H1 (cell line): ENCODE measurements at regions not wholly inside any gene's neighbourhood (a gene's known extent, or its start where the extent isn't known, plus 50 kb on each side); places are given as distances from the start of the nearest gene placed in this dataset.
A peak's percentile ranks its signal among the peaks of the same experiment; 100 is the strongest.

Experiments used
- CTCF ChIA-PET: fragments of 300-600 bp; sonication (Branson Sonifier 250); formaldehyde crosslinking; loops from one replicate; lab custom pipeline; 2021; ENCODE audit not compliant: partially characterized antibody; lab: Charles Lee
- POLR2A ChIA-PET: fragments of 300-600 bp; sonication (Branson Sonifier 250); formaldehyde crosslinking; loops from one replicate; lab custom pipeline; 2021; ENCODE audit warnings: inconsistent platforms; ENCODE audit not compliant: partially characterized antibody; lab: Charles Lee
- DNase-seq, 2 experiments: peaks; one replicate each; pipeline versions ENCODE4 v3.0.0 to v3.0.0-alpha.2; 2010 to 2022; ENCODE audit warnings: low spot score in 2 of 2, low read depth in 1 of 2, mixed read lengths in 1 of 2
- FAIRE-seq: peaks from 2 replicates; lab custom pipeline; 2011; peaks lifted over from hg19 to GRCh38; lab: Jason Lieb, UNC
- H2AFZ ChIP-seq: 2 replicates; pipeline ENCODE4 v1.8.1; 2012; ENCODE audit warnings: low read length, inconsistent platforms
- H2AK5ac ChIP-seq: 2 replicates; pipeline ENCODE4 v1.6.1; 2013; ENCODE audit warnings: low read depth, low read length
- H2BK120ac ChIP-seq: replicated peaks from 2 replicates; pipeline ENCODE3; 2013; ENCODE audit warnings: low read depth, low read length, inconsistent platforms
- H2BK12ac ChIP-seq: 2 replicates; pipeline ENCODE4 v1.6.1; 2013; ENCODE audit warnings: low read depth, low read length
- H2BK15ac ChIP-seq: 2 replicates; pipeline ENCODE4 v1.6.1; 2013; ENCODE audit warnings: low read length
- H2BK20ac ChIP-seq: 2 replicates; pipeline ENCODE4 v1.6.1; 2013; ENCODE audit warnings: low read length
- H2BK5ac ChIP-seq: 2 replicates; pipeline ENCODE4 v1.6.1; 2013; ENCODE audit warnings: low read depth, low read length
- H3K14ac ChIP-seq: 2 replicates; pipeline ENCODE4 v1.6.1; 2013; ENCODE audit warnings: inconsistent platforms; ENCODE audit not compliant: insufficient read length
- H3K18ac ChIP-seq: 2 replicates; pipeline ENCODE4 v1.6.1; 2013; ENCODE audit warnings: low read length; ENCODE audit errors: extremely low read depth
- H3K23ac ChIP-seq: 2 replicates; pipeline ENCODE4 v1.6.1; 2013; ENCODE audit warnings: inconsistent platforms; ENCODE audit not compliant: insufficient read length
- H3K23me2 ChIP-seq: 2 replicates; pipeline ENCODE4 v1.6.1; 2013; ENCODE audit warnings: low read depth, low read length
- H3K27ac ChIP-seq: 2 replicates; pipeline ENCODE4 v1.6.1; 2011; ENCODE audit warnings: low read depth, low read length, inconsistent platforms
- H3K27me3 ChIP-seq, 4 experiments: replicated peaks in 1 of 4; 1 replicate in 1 of 4; 2 replicates in 3 of 4; pipeline versions ENCODE4 v1.6.1 to v1.8.1; 2011 to 2013; ENCODE audit warnings: low read length in 3 of 4, mild to moderate bottlenecking in 3 of 4, inconsistent platforms in 2 of 4, mixed read lengths in 2 of 4, moderate library complexity in 1 of 4; ENCODE audit not compliant: control insufficient read depth in 3 of 4, insufficient read depth in 3 of 4; ENCODE audit errors: extremely low read depth in 1 of 4
- H3K36me3 ChIP-seq, 4 experiments: 2 replicates each; pipeline versions ENCODE4 v1.6.1 to v1.8.1; 2011 to 2013; ENCODE audit warnings: mild to moderate bottlenecking in 4 of 4, low read length in 3 of 4, moderate library complexity in 2 of 4, control low read depth in 1 of 4, inconsistent platforms in 1 of 4; ENCODE audit not compliant: insufficient read depth in 4 of 4, control insufficient read depth in 2 of 4
- H3K4ac ChIP-seq: replicated peaks from 2 replicates; pipeline ENCODE3; 2013; ENCODE audit warnings: low read length, low read depth, mixed read lengths, inconsistent platforms; ENCODE audit not compliant: insufficient read length
- H3K4me1 ChIP-seq, 4 experiments: replicated peaks in 1 of 4; 1 replicate in 1 of 4; 2 replicates in 3 of 4; pipeline versions ENCODE4 v1.6.1 to v1.8.1; 2011 to 2013; ENCODE audit warnings: low read length in 3 of 4, inconsistent platforms in 2 of 4, mixed read lengths in 1 of 4; ENCODE audit not compliant: insufficient read depth in 4 of 4, control insufficient read depth in 3 of 4
- H3K4me2 ChIP-seq, 2 experiments: 2 replicates each; pipeline versions ENCODE4 v1.6.1 to v1.8.1; 2011 to 2013; ENCODE audit warnings: low read depth in 2 of 2, low read length in 2 of 2, control low read depth in 1 of 2, inconsistent platforms in 1 of 2, mild to moderate bottlenecking in 1 of 2; ENCODE audit not compliant: insufficient read depth in 1 of 2
- H3K4me3 ChIP-seq, 4 experiments: fragments of 200-600, 300-600 bp in 1 of 4; sonication (generic), shearing (Covaris generic), sonication (Bioruptor Twin) in 1 of 4; 2 replicates each; pipeline versions ENCODE4 v1.5.1 to v1.8.1; 2011 to 2016; ENCODE audit warnings: low read length in 4 of 4, low read depth in 3 of 4, control low read depth in 2 of 4, inconsistent platforms in 2 of 4, mild to moderate bottlenecking in 2 of 4, mixed read lengths in 1 of 4, moderate library complexity in 1 of 4; ENCODE audit not compliant: insufficient read depth in 2 of 4; ENCODE audit errors: extremely low read depth in 1 of 4
- H3K56ac ChIP-seq: replicated peaks from 2 replicates; pipeline ENCODE3; 2013; ENCODE audit warnings: low read depth, mild to moderate bottlenecking, mixed read lengths, low read length, inconsistent platforms; ENCODE audit not compliant: insufficient read length
- H3K79me1 ChIP-seq: 2 replicates; pipeline ENCODE4 v1.6.1; 2013; ENCODE audit warnings: low read depth, low read length, control low read depth
- H3K79me2 ChIP-seq, 2 experiments: 2 replicates each; pipeline versions ENCODE4 v1.6.1 to v1.8.1; 2012 to 2013; ENCODE audit warnings: low read length in 2 of 2, mild to moderate bottlenecking in 2 of 2, inconsistent platforms in 1 of 2; ENCODE audit not compliant: insufficient read depth in 2 of 2, control insufficient read depth in 1 of 2
- H3K9ac ChIP-seq, 4 experiments: replicated peaks in 1 of 4; 1 replicate in 1 of 4; 2 replicates in 3 of 4; pipeline versions ENCODE4 v1.6.1 to v1.8.1; 2011 to 2013; ENCODE audit warnings: low read depth in 3 of 4, low read length in 3 of 4, control low read depth in 2 of 4, mild to moderate bottlenecking in 2 of 4, moderate library complexity in 2 of 4, inconsistent platforms in 1 of 4; ENCODE audit errors: extremely low read depth in 1 of 4
- H3K9me3 ChIP-seq, 2 experiments: 2 replicates each; pipeline versions ENCODE4 v1.6.1 to v1.8.1; 2012 to 2013; ENCODE audit warnings: mild to moderate bottlenecking in 2 of 2, moderate library complexity in 2 of 2, control low read depth in 1 of 2, inconsistent platforms in 1 of 2, low read depth in 1 of 2, low read length in 1 of 2, mixed read lengths in 1 of 2; ENCODE audit not compliant: insufficient read depth in 2 of 2
- H4K20me1 ChIP-seq, 2 experiments: replicated peaks in 1 of 2; 2 replicates each; pipeline versions ENCODE3 to v1.8.1; 2011 to 2013; ENCODE audit warnings: inconsistent platforms in 2 of 2, low read length in 2 of 2, mild to moderate bottlenecking in 1 of 2; ENCODE audit not compliant: insufficient read depth in 2 of 2, control insufficient read depth in 1 of 2
- H4K5ac ChIP-seq: 2 replicates; pipeline ENCODE4 v1.6.1; 2013; ENCODE audit warnings: low read length, low read depth, mixed read lengths, inconsistent platforms; ENCODE audit not compliant: insufficient read length
- H4K8ac ChIP-seq: 2 replicates; pipeline ENCODE4 v1.8.0; 2013; ENCODE audit warnings: mild to moderate bottlenecking, moderate library complexity, low read length, inconsistent platforms; ENCODE audit not compliant: insufficient read depth; ENCODE audit errors: extremely low read depth
- H4K91ac ChIP-seq: replicated peaks from 2 replicates; pipeline ENCODE3; 2013; ENCODE audit warnings: low read length, mixed read lengths, inconsistent platforms; ENCODE audit not compliant: insufficient read length
- CEBPB ChIP-seq: IDR thresholded peaks from 2 replicates; pipeline ENCODE4 v1.6.1; 2012; ENCODE audit warnings: low read depth, low read length
- HDAC2 ChIP-seq, 2 experiments: fragments of 300-600 bp in 1 of 2; sonication (generic) in 1 of 2; IDR thresholded peaks; 2 replicates each; pipeline ENCODE4 v1.6.1; 2011 to 2012; ENCODE audit warnings: low read depth in 2 of 2, low read length in 2 of 2, mild to moderate bottlenecking in 2 of 2, moderate library complexity in 2 of 2, borderline replicate concordance in 1 of 2, inconsistent platforms in 1 of 2
- KDM1A ChIP-seq: fragments of 200-600, 300-600 bp; sonication (generic); IDR thresholded peaks from 2 replicates; pipeline ENCODE4 v1.7.1; 2016; ENCODE audit warnings: mild to moderate bottlenecking, low read length, borderline replicate concordance
- NANOG ChIP-seq: IDR thresholded peaks from 2 replicates; pipeline ENCODE4 v1.6.1; 2011; ENCODE audit warnings: low read length, low read depth, mild to moderate bottlenecking, inconsistent platforms; ENCODE audit not compliant: insufficient read depth, poor library complexity, severe bottlenecking
- POLR2A ChIP-seq, 2 experiments: IDR thresholded peaks; 1 replicate in 1 of 2; 2 replicates in 1 of 2; pipeline ENCODE4 v1.6.1; 2011; ENCODE audit warnings: low read depth in 2 of 2, low read length in 2 of 2, mild to moderate bottlenecking in 2 of 2; ENCODE audit errors: control extremely low read depth in 1 of 2
- YY1 ChIP-seq: IDR thresholded peaks from 2 replicates; pipeline ENCODE4 v1.6.1; 2011; ENCODE audit warnings: low read depth, mild to moderate bottlenecking, low read length
- WGBS, 2 experiments: shearing (Covaris generic) in 1 of 2; methylation state at CpG; one replicate each; pipeline versions ENCODE4 v1.1.6 to v1.1.7; 2013 to 2015; ENCODE audit warnings: low lambda C conversion rate in 2 of 2, mixed read lengths in 2 of 2, inconsistent platforms in 1 of 2, low coverage in 1 of 2, missing lambda C conversion rate in 1 of 2; ENCODE audit not compliant: insufficient replicate concordance in 2 of 2, insufficient coverage in 1 of 2, insufficient read length in 1 of 2; ENCODE audit errors: extremely low coverage in 1 of 2, missing lambda C conversion rate in 1 of 2; 5-methylcytosine and 5-hydroxymethylcytosine counted together

- no peak overlapping the region for H3K4me3 ChIP-seq
- peak overlapping the region; percentile 34; the same call in 1 of the 2 replicates for H3K27ac ChIP-seq
- no peaks in the 10 kb centered on the region for H3K27me3 ChIP-seq
- peak overlapping the region; percentile 8 for H4K5ac ChIP-seq
- DNase-seq (no peak), FAIRE-seq (peak; percentile 74)
- ChIA-PET POLR2A (interaction anchor here (1.7 kb wide), 1 partner anchor 93 kb away, joined by 4 read pairs; no protein-coding TSS in a partner anchor), CTCF (interaction anchor here (0.6 to 1.9 kb wide), 3 partner anchors 24 to 544 kb away, joined by 3 to 5 read pairs (median 4); no protein-coding TSS in a partner anchor)
- no peaks in the 10 kb centered on the region for H3K36me3 ChIP-seq
- H2BK15ac ChIP-seq, result no peak overlapping the region
- H4K20me1 ChIP-seq, result no peaks in the 10 kb centered on the region
- H3K79me2 ChIP-seq, result no peaks in the 10 kb centered on the region
- WGBS, 2 experiments, result 34% methylated on average over 5 of the region's 5 CpGs; no CpG with 5 or more reads in 1 of the 2 experiments
- peak overlapping the region; percentile 45; the same call in 1 of the 2 replicates for H2BK12ac ChIP-seq
- H3K23ac ChIP-seq, result no peak overlapping the region
- H3K4me1 ChIP-seq, result peaks cover 0 to 9% (median 7%) of the 10 kb centered on the region in 4 experiments; a peak in 4 of 7 replicates
- H2AFZ ChIP-seq, result no peak overlapping the region
- H3K4ac ChIP-seq, result no peak overlapping the region
- no peak overlapping the region for H4K8ac ChIP-seq
- H3K23me2 ChIP-seq, result no peaks in the 10 kb centered on the region
- H3K56ac ChIP-seq, result no peak overlapping the region
- no peak overlapping the region for H3K9ac ChIP-seq
- no peaks in the 10 kb centered on the region for H3K79me1 ChIP-seq
- H3K14ac ChIP-seq, result no peak overlapping the region
- peaks cover 0 to 4% of the 10 kb centered on the region in 2 experiments; a peak in 1 of 4 replicates for H3K9me3 ChIP-seq
- no peak overlapping the region for H2BK5ac ChIP-seq
- H2BK120ac ChIP-seq, result no peak overlapping the region
- TF ChIP-seq HDAC2 (IDR thresholded peaks at IDR 0.05; ENCODE audit: borderline replicate concordance in 1 of 2, low read depth in 2 of 2, low read length in 2 of 2), result peak in 1 of 2 experiments; percentile 84; a peak in 1 of 4 replicates
- TF ChIP-seq POLR2A (IDR thresholded peaks at IDR 0.05; ENCODE audit: control extremely low read depth in 1 of 2, low read depth in 2 of 2, low read length in 2 of 2), result no peak
- no peak for TF ChIP-seq CEBPB
- peak; percentile 76 for TF ChIP-seq YY1
- TF ChIP-seq KDM1A, result peak; percentile 98
- TF ChIP-seq NANOG, result peak; percentile 16
- no peak overlapping the region for H4K91ac ChIP-seq
- no peak overlapping the region for H3K4me2 ChIP-seq
- no peak overlapping the region for H3K18ac ChIP-seq
- 0 out of 2 replicates have a peak overlapping the region, but pooled peaks have one; percentile 23 for H2BK20ac ChIP-seq
- no peak overlapping the region for H2AK5ac ChIP-seq
Observed at GRCh38 chr10:28761084-28761846, 83.9 kb downstream of the BAMBI start.
